ENCODE measurements at regions not wholly inside any gene's neighbourhood (a gene's known extent, or its start where the extent isn't known, plus 50 kb on each side); places are given as distances from the start of the nearest gene placed in this dataset.

GRCh38 chr5:84885485-84886258 lies 501.0 kb upstream of the EDIL3 start:
- H3K4me2 ChIP-seq = no peak overlapping the region
- no peaks in the 10 kb centered on the region for H3K36me3 ChIP-seq (ENCODE audit: insufficient read depth)
- H3K4me3 ChIP-seq (IDR thresholded peaks at IDR 0.05; ENCODE audit: insufficient read depth, low read depth, low read length) = no peak overlapping the region
- no peaks in the 10 kb centered on the region for H3K27me3 ChIP-seq (ENCODE audit: insufficient read depth, low read depth)
- no peaks in the 10 kb centered on the region for H4K20me1 ChIP-seq (ENCODE audit: insufficient read depth)
- H2AFZ ChIP-seq (ENCODE audit: low read depth) = no peak overlapping the region
- no peaks in the 10 kb centered on the region for H3K79me2 ChIP-seq (ENCODE audit: insufficient read depth, low read depth)
- no peaks in the 10 kb centered on the region for H3K4me1 ChIP-seq (ENCODE audit: low read depth, poor library complexity, severe bottlenecking)
- H3K9ac ChIP-seq = no peak overlapping the region
- H3K27ac ChIP-seq = no peak overlapping the region
- TF ChIP-seq CTCF (conservative IDR thresholded peaks at IDR 0.05; ENCODE audit: low read depth, low read length) = no peak

DNA sequence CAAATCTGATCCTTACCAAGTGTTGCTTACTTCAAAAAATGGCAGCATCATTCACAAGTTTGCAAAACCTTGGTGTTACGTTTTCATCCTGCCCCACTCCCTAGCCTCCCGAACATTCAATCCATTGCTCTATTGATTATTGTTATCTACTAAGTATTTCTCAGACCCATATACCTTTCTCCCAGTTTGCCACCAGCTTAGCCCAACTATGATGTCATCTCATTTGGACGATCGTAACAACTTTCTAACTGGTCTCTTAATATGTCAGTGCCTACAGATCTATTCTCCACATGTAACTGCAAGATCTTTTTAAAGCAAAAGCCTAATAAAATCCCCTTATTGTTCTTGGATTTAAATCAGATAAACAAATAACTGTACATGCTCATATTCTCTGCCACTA lies 497.1 kb upstream of the EDIL3 start:
- H3K9ac ChIP-seq = no peak overlapping the region
- H3K4me3 ChIP-seq (IDR thresholded peaks at IDR 0.05; ENCODE audit: insufficient read depth, low read depth, low read length) = no peak overlapping the region
- no peaks in the 10 kb centered on the region for H4K20me1 ChIP-seq (ENCODE audit: insufficient read depth)
- no peak overlapping the region for H3K27ac ChIP-seq
- no peaks in the 10 kb centered on the region for H3K36me3 ChIP-seq (ENCODE audit: insufficient read depth)
- H3K4me2 ChIP-seq = no peak overlapping the region
- no peaks in the 10 kb centered on the region for H3K27me3 ChIP-seq (ENCODE audit: insufficient read depth, low read depth)
- H3K79me2 ChIP-seq (ENCODE audit: insufficient read depth, low read depth) = no peaks in the 10 kb centered on the region
- no peak for TF ChIP-seq CTCF (conservative IDR thresholded peaks at IDR 0.05; ENCODE audit: low read depth, low read length)
- H2AFZ ChIP-seq (ENCODE audit: low read depth) = no peak overlapping the region
- H3K4me1 ChIP-seq (ENCODE audit: low read depth, poor library complexity, severe bottlenecking) = no peaks in the 10 kb centered on the region

- Histone ChIP-seq H3K4me2 (no peak overlapping the region), H3K4me1 (ENCODE audit: low read depth, poor library complexity, severe bottlenecking) (no peaks in the 10 kb centered on the region), H3K79me2 (ENCODE audit: insufficient read depth, low read depth) (no peaks in the 10 kb centered on the region), H2AFZ (ENCODE audit: low read depth) (no peak overlapping the region), H4K20me1 (ENCODE audit: insufficient read depth) (no peaks in the 10 kb centered on the region), H3K4me3 (IDR thresholded peaks at IDR 0.05; ENCODE audit: insufficient read depth, low read depth, low read length) (no peak overlapping the region), H3K36me3 (ENCODE audit: insufficient read depth) (no peaks in the 10 kb centered on the region), H3K9ac (no peak overlapping the region), H3K27me3 (ENCODE audit: insufficient read depth, low read depth) (no peaks in the 10 kb centered on the region), H3K27ac (no peak overlapping the region)
- TF ChIP-seq CTCF (conservative IDR thresholded peaks at IDR 0.05; ENCODE audit: low read depth, low read length) = no peak
Observed at GRCh38 chr5:84874196-84874595, 489.5 kb upstream of the EDIL3 start.

DNA sequence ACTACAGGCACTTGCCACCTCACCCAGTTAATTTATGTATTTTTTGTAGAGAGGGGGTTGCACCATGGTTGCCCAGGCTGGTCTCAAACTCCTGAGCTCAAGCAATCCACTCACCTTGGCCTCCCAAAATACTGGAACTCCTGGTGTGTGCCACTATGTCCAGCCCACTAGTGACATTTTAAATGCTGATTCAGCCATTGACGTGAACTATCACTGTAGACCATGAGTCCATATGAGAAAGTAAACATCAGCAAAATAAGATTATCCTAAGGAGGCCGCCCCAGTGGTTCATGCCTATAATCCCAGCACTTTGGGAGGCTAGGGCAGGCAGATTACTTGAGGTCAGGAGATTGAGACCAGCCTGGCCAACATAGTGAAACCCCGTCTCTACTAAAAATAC lies 488.1 kb upstream of the EDIL3 start:
- no peaks in the 10 kb centered on the region for H3K27me3 ChIP-seq (ENCODE audit: insufficient read depth, low read depth)
- no peak overlapping the region for H2AFZ ChIP-seq (ENCODE audit: low read depth)
- H3K9ac ChIP-seq = no peak overlapping the region
- no peak overlapping the region for H3K4me3 ChIP-seq (IDR thresholded peaks at IDR 0.05; ENCODE audit: insufficient read depth, low read depth, low read length)
- H3K79me2 ChIP-seq (ENCODE audit: insufficient read depth, low read depth) = no peaks in the 10 kb centered on the region
- no peak overlapping the region for H3K4me2 ChIP-seq
- no peaks in the 10 kb centered on the region for H3K4me1 ChIP-seq (ENCODE audit: low read depth, poor library complexity, severe bottlenecking)
- no peaks in the 10 kb centered on the region for H3K36me3 ChIP-seq (ENCODE audit: insufficient read depth)
- TF ChIP-seq CTCF (conservative IDR thresholded peaks at IDR 0.05; ENCODE audit: low read depth, low read length) = no peak
- no peaks in the 10 kb centered on the region for H4K20me1 ChIP-seq (ENCODE audit: insufficient read depth)
- no peak overlapping the region for H3K27ac ChIP-seq
